ENCODE measurements at regions not wholly inside any gene's neighbourhood (a gene's known extent, or its start where the extent isn't known, plus 50 kb on each side); places are given as distances from the start of the nearest gene placed in this dataset.

DNA sequence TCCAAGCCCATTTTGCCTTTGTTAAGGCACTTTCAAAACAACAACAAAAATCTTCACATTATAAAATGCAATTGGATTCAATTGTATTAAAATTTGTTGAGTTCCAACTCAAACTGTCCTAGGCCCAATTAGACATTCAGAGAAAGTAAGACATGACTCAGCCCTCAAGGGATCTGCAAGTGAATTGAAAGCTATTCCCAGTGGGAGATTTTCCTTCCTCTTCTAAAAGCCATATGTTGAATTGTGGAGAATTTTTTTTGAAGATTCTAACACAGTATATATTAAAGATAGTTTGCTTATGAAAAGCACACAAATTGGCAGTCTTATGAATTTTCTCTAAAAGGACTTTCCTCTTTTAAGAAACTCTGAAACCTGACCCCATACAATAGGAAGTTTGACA, 268.0 kb upstream of the PARD3B start:
- Histone ChIP-seq H3K27ac (ENCODE audit: low read depth, low read length) (no peak overlapping the region), H3K9me2 (replicated peaks; ENCODE audit: insufficient read depth, low read length) (no peaks in the 10 kb centered on the region), H3K27me3 (ENCODE audit: low read length) (no peaks in the 10 kb centered on the region), H3K79me2 (ENCODE audit: insufficient read depth, low read length) (no peaks in the 10 kb centered on the region), H3K4me3 (ENCODE audit: insufficient read depth, low read length, poor library complexity, severe bottlenecking) (no peak overlapping the region), H3K9me3 (ENCODE audit: insufficient read depth, low read length) (no peaks in the 10 kb centered on the region), H3F3A (ENCODE audit: insufficient read depth) (no peaks in the 10 kb centered on the region), H3K9ac (ENCODE audit: low read length) (no peak overlapping the region), H3K36me3 (ENCODE audit: low read length) (no peaks in the 10 kb centered on the region), H2AFZ (ENCODE audit: low read depth, low read length, severe bottlenecking) (no peak overlapping the region), H4K20me1 (ENCODE audit: low read depth, low read length) (no peaks in the 10 kb centered on the region), H3K4me2 (ENCODE audit: low read depth, low read length, poor library complexity, severe bottlenecking) (no peak overlapping the region)
- TF ChIP-seq EZH2phosphoT487 (conservative IDR thresholded peaks at IDR 0.05; ENCODE audit: low read length) = no peak
- TF ChIP-seq, protein P1, sequence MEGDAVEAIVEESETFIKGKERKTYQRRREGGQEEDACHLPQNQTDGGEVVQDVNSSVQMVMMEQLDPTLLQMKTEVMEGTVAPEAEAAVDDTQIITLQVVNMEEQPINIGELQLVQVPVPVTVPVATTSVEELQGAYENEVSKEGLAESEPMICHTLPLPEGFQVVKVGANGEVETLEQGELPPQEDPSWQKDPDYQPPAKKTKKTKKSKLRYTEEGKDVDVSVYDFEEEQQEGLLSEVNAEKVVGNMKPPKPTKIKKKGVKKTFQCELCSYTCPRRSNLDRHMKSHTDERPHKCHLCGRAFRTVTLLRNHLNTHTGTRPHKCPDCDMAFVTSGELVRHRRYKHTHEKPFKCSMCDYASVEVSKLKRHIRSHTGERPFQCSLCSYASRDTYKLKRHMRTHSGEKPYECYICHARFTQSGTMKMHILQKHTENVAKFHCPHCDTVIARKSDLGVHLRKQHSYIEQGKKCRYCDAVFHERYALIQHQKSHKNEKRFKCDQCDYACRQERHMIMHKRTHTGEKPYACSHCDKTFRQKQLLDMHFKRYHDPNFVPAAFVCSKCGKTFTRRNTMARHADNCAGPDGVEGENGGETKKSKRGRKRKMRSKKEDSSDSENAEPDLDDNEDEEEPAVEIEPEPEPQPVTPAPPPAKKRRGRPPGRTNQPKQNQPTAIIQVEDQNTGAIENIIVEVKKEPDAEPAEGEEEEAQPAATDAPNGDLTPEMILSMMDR (IDR thresholded peaks at IDR 0.05; ENCODE audit: insufficient read depth, low read length, poor library complexity, severe bottlenecking) = no peak

GRCh38 chr2:204278454-204278853, 266.8 kb upstream of the PARD3B start:
- TF ChIP-seq EZH2phosphoT487 (conservative IDR thresholded peaks at IDR 0.05; ENCODE audit: low read length) = no peak
- TF ChIP-seq, protein P1 (IDR thresholded peaks at IDR 0.05; ENCODE audit: insufficient read depth, low read length, poor library complexity, severe bottlenecking) = no peak
- H3K4me3 ChIP-seq (ENCODE audit: insufficient read depth, low read length, poor library complexity, severe bottlenecking) = no peak overlapping the region
- no peaks in the 10 kb centered on the region for H4K20me1 ChIP-seq (ENCODE audit: low read depth, low read length)

DNA sequence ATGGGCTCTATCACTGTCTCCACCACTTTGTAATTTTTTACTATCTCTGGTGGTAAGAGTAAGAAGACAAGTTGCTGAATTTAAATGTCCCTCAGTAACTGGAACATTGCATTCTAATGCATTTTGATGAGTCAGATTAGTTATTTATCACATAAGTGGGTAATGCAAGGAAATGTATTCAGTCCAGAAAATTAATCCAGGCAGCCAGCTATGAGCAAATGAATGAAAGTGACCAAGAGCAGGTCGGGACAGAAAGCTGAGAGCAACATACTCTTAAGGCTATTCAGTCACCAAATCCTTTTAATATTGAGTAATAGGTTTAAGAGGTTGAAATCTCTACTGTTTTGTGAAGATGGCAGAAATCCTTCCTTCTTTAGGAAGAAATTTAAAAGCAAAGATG, 265.5 kb upstream of the PARD3B start:
- Histone ChIP-seq H3K9me3 (ENCODE audit: insufficient read depth, low read length) (no peaks in the 10 kb centered on the region), H3K36me3 (ENCODE audit: low read length) (no peaks in the 10 kb centered on the region), H3K27ac (ENCODE audit: low read depth, low read length) (no peak overlapping the region), H3K9me2 (replicated peaks; ENCODE audit: insufficient read depth, low read length) (no peaks in the 10 kb centered on the region), H3K9ac (ENCODE audit: low read length) (no peak overlapping the region), H4K20me1 (ENCODE audit: low read depth, low read length) (no peaks in the 10 kb centered on the region), H3K4me3 (ENCODE audit: insufficient read depth, low read length, poor library complexity, severe bottlenecking) (no peak overlapping the region), H3K4me2 (ENCODE audit: low read depth, low read length, poor library complexity, severe bottlenecking) (no peak overlapping the region), H3F3A (ENCODE audit: insufficient read depth) (no peaks in the 10 kb centered on the region), H3K79me2 (ENCODE audit: insufficient read depth, low read length) (no peaks in the 10 kb centered on the region), H2AFZ (ENCODE audit: low read depth, low read length, severe bottlenecking) (no peak overlapping the region), H3K27me3 (ENCODE audit: low read length) (no peaks in the 10 kb centered on the region)
- TF ChIP-seq EZH2phosphoT487 (conservative IDR thresholded peaks at IDR 0.05; ENCODE audit: low read length) = no peak
- TF ChIP-seq, protein P1 (IDR thresholded peaks at IDR 0.05; ENCODE audit: insufficient read depth, low read length, poor library complexity, severe bottlenecking) = no peak

More at GRCh38 chr2:204278454-204278853, 266.8 kb upstream of the PARD3B start:
- no peaks in the 10 kb centered on the region for H3K79me2 ChIP-seq (ENCODE audit: insufficient read depth, low read length)
- no peaks in the 10 kb centered on the region for H3F3A ChIP-seq (ENCODE audit: insufficient read depth)
- H3K36me3 ChIP-seq (ENCODE audit: low read length) = no peaks in the 10 kb centered on the region
- no peak overlapping the region for H3K9ac ChIP-seq (ENCODE audit: low read length)
- H2AFZ ChIP-seq (ENCODE audit: low read depth, low read length, severe bottlenecking) = no peak overlapping the region
- no peaks in the 10 kb centered on the region for H3K9me3 ChIP-seq (ENCODE audit: insufficient read depth, low read length)
- no peaks in the 10 kb centered on the region for H3K27me3 ChIP-seq (ENCODE audit: low read length)
- no peak overlapping the region for H3K4me2 ChIP-seq (ENCODE audit: low read depth, low read length, poor library complexity, severe bottlenecking)
- no peak overlapping the region for H3K27ac ChIP-seq (ENCODE audit: low read depth, low read length)
- H3K9me2 ChIP-seq (replicated peaks; ENCODE audit: insufficient read depth, low read length) = no peaks in the 10 kb centered on the region
